Neuronal stem cell (in vitro differentiated cells): ENCODE measurements at regions not wholly inside any gene's neighbourhood (a gene's known extent, or its start where the extent isn't known, plus 50 kb on each side); places are given as distances from the start of the nearest gene placed in this dataset.

ENCODE experiments used
- DNase-seq: peaks from one replicate; pipeline ENCODE4 v3.0.0-alpha.2; 2013; ENCODE audit warnings: low spot score
- H2AFZ ChIP-seq: one replicate; pipeline ENCODE4 v1.6.1; 2013; ENCODE audit warnings: mild to moderate bottlenecking, low read length, inconsistent platforms
- H2AK5ac ChIP-seq: 2 replicates; pipeline ENCODE4 v1.6.1; 2013; ENCODE audit warnings: low read depth, mild to moderate bottlenecking, inconsistent platforms, low read length, moderate library complexity, mixed read lengths
- H2BK120ac ChIP-seq: 2 replicates; pipeline ENCODE4 v1.6.1; 2013; ENCODE audit warnings: low read depth, mild to moderate bottlenecking, inconsistent platforms, low read length, moderate library complexity, mixed read lengths
- H2BK12ac ChIP-seq: one replicate; pipeline ENCODE4 v1.6.1; 2013; ENCODE audit warnings: low read length, inconsistent platforms
- H2BK15ac ChIP-seq: 2 replicates; pipeline ENCODE4 v1.6.1; 2013; ENCODE audit warnings: mild to moderate bottlenecking, low read length, inconsistent platforms, mixed read lengths
- H2BK5ac ChIP-seq: one replicate; pipeline ENCODE4 v1.6.1; 2013; ENCODE audit warnings: inconsistent platforms, mild to moderate bottlenecking, low read length, moderate library complexity
- H3K14ac ChIP-seq: one replicate; pipeline ENCODE4 v1.6.1; 2013; ENCODE audit warnings: low read length, inconsistent platforms
- H3K18ac ChIP-seq: 2 replicates; pipeline ENCODE4 v1.6.1; 2013; ENCODE audit warnings: low read length, inconsistent platforms
- H3K23ac ChIP-seq: 2 replicates; pipeline ENCODE4 v1.6.1; 2013; ENCODE audit warnings: low read depth, mild to moderate bottlenecking, mixed read lengths, low read length, inconsistent platforms; ENCODE audit not compliant: poor library complexity
- H3K27ac ChIP-seq: replicated peaks from 3 replicates; pipeline ENCODE4 v1.5.1; 2013; ENCODE audit warnings: low read length, inconsistent platforms
- H3K27me3 ChIP-seq, 3 experiments: 2 replicates each; pipeline ENCODE4 v1.6.1; 2013; ENCODE audit warnings: low read length in 3 of 3, mild to moderate bottlenecking in 2 of 3, inconsistent platforms in 1 of 3, low read depth in 1 of 3, mixed read lengths in 1 of 3, moderate library complexity in 1 of 3; ENCODE audit not compliant: control insufficient read depth in 3 of 3, insufficient read depth in 3 of 3
- H3K36me3 ChIP-seq, 2 donors: replicated peaks in 1 of 2; 2 replicates each; pipeline ENCODE4 v1.6.1; 2013; ENCODE audit warnings: low read length in 2 of 2; ENCODE audit not compliant: control insufficient read depth in 2 of 2, insufficient read depth in 2 of 2
- H3K4ac ChIP-seq: 2 replicates; pipeline ENCODE4 v1.6.1; 2013; ENCODE audit warnings: inconsistent platforms, mild to moderate bottlenecking, low read length, moderate library complexity
- H3K4me1 ChIP-seq, 2 donors: 1 replicate in 1 of 2; 2 replicates in 1 of 2; pipeline ENCODE4 v1.6.1; 2013; ENCODE audit warnings: low read length in 2 of 2, low read depth in 1 of 2; ENCODE audit not compliant: control insufficient read depth in 2 of 2, insufficient read depth in 1 of 2
- H3K4me2 ChIP-seq: one replicate; pipeline ENCODE4 v1.6.1; 2013; ENCODE audit warnings: mild to moderate bottlenecking, low read length, inconsistent platforms; ENCODE audit not compliant: insufficient read depth, poor library complexity, severe bottlenecking
- H3K4me3 ChIP-seq, 2 donors: 2 replicates each; pipeline ENCODE4 v1.5.1; 2013; ENCODE audit warnings: low read length in 2 of 2, mild to moderate bottlenecking in 2 of 2, inconsistent platforms in 1 of 2, moderate library complexity in 1 of 2
- H3K79me1 ChIP-seq: one replicate; pipeline ENCODE4 v1.6.1; 2013; ENCODE audit warnings: low read depth, mild to moderate bottlenecking, inconsistent platforms, low read length, moderate library complexity
- H3K9ac ChIP-seq: one replicate; pipeline ENCODE4 v1.6.1; 2013; ENCODE audit warnings: mild to moderate bottlenecking, low read depth, low read length, inconsistent platforms; ENCODE audit not compliant: poor library complexity
- H3K9me3 ChIP-seq, 2 donors: replicated peaks in 1 of 2; 2 replicates each; pipeline versions ENCODE3 to v1.6.1; 2013; ENCODE audit warnings: low read length in 2 of 2, mild to moderate bottlenecking in 2 of 2, inconsistent platforms in 1 of 2, low read depth in 1 of 2, mixed read lengths in 1 of 2, moderate library complexity in 1 of 2; ENCODE audit not compliant: control insufficient read depth in 2 of 2, insufficient read depth in 1 of 2
- H4K8ac ChIP-seq: one replicate; pipeline ENCODE4 v1.6.1; 2013; ENCODE audit warnings: low read depth, mild to moderate bottlenecking, inconsistent platforms, low read length, moderate library complexity
- H4K91ac ChIP-seq: one replicate; pipeline ENCODE4 v1.6.1; 2013; ENCODE audit warnings: low read length, low read depth, mild to moderate bottlenecking, inconsistent platforms; ENCODE audit not compliant: poor library complexity
- WGBS, 2 donors: extraction: QIAGEN DNeasy Blood & Tissue Kit; methylation state at CpG; one replicate each; pipeline ENCODE4 v1.1.7; 2013; ENCODE audit warnings: missing lambda C conversion rate in 2 of 2, mixed read lengths in 1 of 2; ENCODE audit not compliant: insufficient read length in 2 of 2, insufficient replicate concordance in 1 of 2; ENCODE audit errors: extremely low coverage in 2 of 2; 5-methylcytosine and 5-hydroxymethylcytosine counted together

DNA sequence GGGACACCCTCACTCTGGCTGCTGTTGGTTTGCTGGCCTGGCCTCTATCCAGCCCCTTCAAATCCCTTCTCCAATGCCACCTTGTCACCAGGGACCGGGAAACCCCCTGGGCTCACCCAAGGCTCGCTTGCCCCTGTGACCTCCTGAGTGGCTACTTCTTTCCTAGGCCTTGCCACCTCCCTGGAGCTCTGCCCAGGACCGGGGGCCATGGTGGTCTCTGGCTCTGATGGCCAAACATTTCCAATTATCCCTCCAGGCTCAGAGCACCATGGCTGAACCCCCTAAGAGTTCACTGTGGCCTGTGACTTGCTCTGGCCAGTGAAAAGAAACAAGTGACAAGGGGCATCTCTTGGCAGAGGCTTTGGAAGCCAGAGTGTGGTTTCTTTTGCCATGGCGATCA is 237.6 kb downstream of the TFCP2L1 start:
- H2BK12ac ChIP-seq: no peak overlapping the region
- H2BK5ac ChIP-seq: no peak overlapping the region
- H3K9ac ChIP-seq: no peak overlapping the region
- no peak overlapping the region for H2AFZ ChIP-seq
- H4K8ac ChIP-seq: no peak overlapping the region
- no peaks in the 10 kb centered on the region for H3K4me1 ChIP-seq
- H3K4me3 ChIP-seq: no peak overlapping the region
- H3K27ac ChIP-seq: no peak overlapping the region
- no peak overlapping the region for H3K4me2 ChIP-seq
- H3K79me1 ChIP-seq: no peaks in the 10 kb centered on the region
- H3K18ac ChIP-seq: peak overlapping the region; percentile 22
- H2AK5ac ChIP-seq: peak overlapping the region; percentile 21
- no peak for DNase-seq
- H3K23ac ChIP-seq: no peak overlapping the region
- H2BK15ac ChIP-seq: no peak overlapping the region
- no CpG with 5 or more reads among the region's 4 CpGs for WGBS, 2 donors
- no peak overlapping the region for H3K14ac ChIP-seq
- no peaks in the 10 kb centered on the region for H3K36me3 ChIP-seq
- peaks cover 0 to 3% of the 10 kb centered on the region in 2 donors for H3K9me3 ChIP-seq
- H4K91ac ChIP-seq: no peak overlapping the region
- H3K4ac ChIP-seq: no peak overlapping the region
- no peak overlapping the region for H2BK120ac ChIP-seq
- peaks cover 0 to 9% (median 0%) of the 10 kb centered on the region in 3 experiments for H3K27me3 ChIP-seq

DNA sequence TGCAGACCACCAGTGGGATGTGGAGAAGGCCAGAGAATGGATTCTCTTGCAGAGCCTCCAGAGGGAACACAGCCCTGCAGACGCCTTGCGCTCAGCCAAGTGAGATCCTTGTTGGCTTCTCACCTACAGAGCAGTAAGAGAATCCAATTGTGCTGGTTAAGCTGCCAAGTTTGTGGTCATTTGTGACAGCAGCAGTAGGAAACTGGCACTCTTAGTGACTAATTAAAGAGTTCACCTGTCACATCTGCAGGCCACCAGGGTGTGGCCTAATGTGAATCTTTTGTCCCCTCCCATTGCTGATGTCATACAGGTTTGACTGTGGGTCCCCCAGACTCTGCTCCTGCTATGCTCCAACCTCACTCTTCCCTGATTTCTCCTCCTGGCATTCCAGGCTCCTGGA is 235.9 kb downstream of the TFCP2L1 start:
- Histone ChIP-seq H2BK12ac (no peak overlapping the region), H3K27me3 (peaks cover 0 to 9% (median 0%) of the 10 kb centered on the region in 3 experiments)

DNA sequence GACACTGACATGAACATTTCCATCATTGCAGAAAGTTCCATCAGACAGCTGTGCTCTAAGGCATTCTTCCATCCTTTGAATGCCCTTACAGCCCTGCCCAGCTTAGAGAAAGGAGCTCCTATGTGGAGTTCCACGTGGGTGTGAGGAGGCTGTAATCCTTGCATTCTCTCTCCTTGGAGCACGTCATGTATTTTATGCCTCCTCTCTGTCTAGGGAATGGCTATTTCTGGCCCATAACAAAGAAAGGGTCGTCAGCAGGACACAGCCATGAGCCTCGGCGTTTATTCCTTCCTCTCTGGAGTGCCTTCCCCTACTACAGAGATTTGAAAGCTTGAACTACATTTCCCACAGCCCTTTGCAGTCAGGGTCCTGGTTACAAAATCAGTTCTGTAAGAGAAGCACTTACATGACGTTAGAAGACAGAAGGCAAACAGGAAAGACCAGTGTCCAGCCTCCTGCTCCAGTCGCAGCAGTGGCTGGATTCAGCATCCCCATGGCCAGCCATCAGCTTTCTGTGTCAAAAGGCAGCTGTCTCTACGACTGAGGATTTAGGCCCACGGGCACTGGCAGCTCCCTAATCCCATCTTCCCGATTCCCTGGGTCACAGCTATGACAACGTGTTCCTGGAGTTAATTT is 234.9 kb downstream of the TFCP2L1 start:
- peaks cover 0 to 9% (median 0%) of the 10 kb centered on the region in 3 experiments for H3K27me3 ChIP-seq
- H3K23ac ChIP-seq: no peak overlapping the region
- H3K9me3 ChIP-seq: peaks cover 5 to 7% of the 10 kb centered on the region in 2 donors
- no peak overlapping the region for H2AFZ ChIP-seq
- H3K27ac ChIP-seq: no peak overlapping the region
- no peaks in the 10 kb centered on the region for H3K79me1 ChIP-seq
- no peak overlapping the region for H2AK5ac ChIP-seq
- DNase-seq: no peak
- H2BK120ac ChIP-seq: no peak overlapping the region
- no peak overlapping the region for H2BK15ac ChIP-seq
- no peak overlapping the region for H4K91ac ChIP-seq
- H2BK12ac ChIP-seq: no peak overlapping the region
- no peaks in the 10 kb centered on the region for H3K36me3 ChIP-seq
- H3K4me2 ChIP-seq: no peak overlapping the region
- no peak overlapping the region for H3K14ac ChIP-seq
- no peak overlapping the region for H3K4ac ChIP-seq
- no peak overlapping the region for H2BK5ac ChIP-seq
- no CpG with 5 or more reads among the region's 11 CpGs for WGBS, 2 donors
- H3K4me1 ChIP-seq: no peaks in the 10 kb centered on the region
- no peak overlapping the region for H3K18ac ChIP-seq
- H3K4me3 ChIP-seq: no peak overlapping the region
- H4K8ac ChIP-seq: no peak overlapping the region
- no peak overlapping the region for H3K9ac ChIP-seq

More for the DNA sequence above, 235.9 kb downstream of the TFCP2L1 start:
- Histone ChIP-seq H3K27ac (no peak overlapping the region), H3K4ac (no peak overlapping the region), H2AK5ac (no peak overlapping the region), H2BK120ac (no peak overlapping the region), H3K79me1 (no peaks in the 10 kb centered on the region), H3K4me1 (no peaks in the 10 kb centered on the region), H2AFZ (no peak overlapping the region), H3K18ac (no peak overlapping the region), H3K9ac (no peak overlapping the region), H2BK15ac (no peak overlapping the region), H3K23ac (no peak overlapping the region), H3K4me2 (no peak overlapping the region), H4K8ac (no peak overlapping the region), H2BK5ac (no peak overlapping the region), H4K91ac (no peak overlapping the region), H3K4me3 (no peak overlapping the region), H3K36me3 (no peaks in the 10 kb centered on the region), H3K14ac (no peak overlapping the region), H3K9me3 (peaks cover 5% of the 10 kb centered on the region in 2 donors)
- no peak for DNase-seq
- WGBS, 2 donors: no CpG with 5 or more reads among the region's 2 CpGs

DNA sequence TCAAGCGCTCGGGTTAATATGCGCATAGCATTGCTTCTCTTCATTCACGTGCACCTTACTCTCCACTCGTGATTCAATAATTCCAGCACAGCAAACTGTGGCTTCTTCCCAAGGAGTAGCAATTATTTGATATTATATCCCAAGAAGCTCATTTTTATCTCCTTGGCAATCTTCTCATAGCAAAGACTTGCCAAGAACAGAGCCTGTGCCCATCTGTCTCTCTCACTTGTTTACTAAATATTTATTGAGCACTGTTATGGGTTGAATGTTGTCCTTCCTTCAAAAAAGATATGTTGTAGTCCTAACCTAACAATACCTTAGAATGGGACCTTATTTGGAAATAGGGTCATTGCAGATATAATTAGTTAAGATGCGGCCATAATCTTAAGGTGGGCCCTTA is 233.7 kb downstream of the TFCP2L1 start:
- no peak for DNase-seq

More for the DNA sequence above, 233.7 kb downstream of the TFCP2L1 start:
- Histone ChIP-seq H3K4me2 (no peak overlapping the region), H3K4me3 (no peak overlapping the region), H3K79me1 (no peaks in the 10 kb centered on the region), H3K4ac (no peak overlapping the region), H3K23ac (no peak overlapping the region), H2AK5ac (no peak overlapping the region), H3K18ac (no peak overlapping the region), H2BK15ac (no peak overlapping the region), H3K9ac (no peak overlapping the region), H2BK5ac (no peak overlapping the region), H3K4me1 (no peaks in the 10 kb centered on the region), H4K91ac (no peak overlapping the region), H3K14ac (no peak overlapping the region), H3K36me3 (no peaks in the 10 kb centered on the region), H2BK12ac (no peak overlapping the region), H2BK120ac (no peak overlapping the region), H3K27ac (no peak overlapping the region), H3K27me3 (peaks cover 0 to 3% (median 0%) of the 10 kb centered on the region in 3 experiments), H4K8ac (no peak overlapping the region), H2AFZ (no peak overlapping the region), H3K9me3 (peaks cover 5 to 7% of the 10 kb centered on the region in 2 donors)
- no CpG with 5 or more reads among the region's 6 CpGs for WGBS, 2 donors
